ENCODE measurements at regions not wholly inside any gene's neighbourhood (a gene's known extent, or its start where the extent isn't known, plus 50 kb on each side); places are given as distances from the start of the nearest gene placed in this dataset.
"Not testable (repeated sequence)": the region's sequence is repeated elsewhere in the genome, so short reads cannot be mapped to it uniquely, and the experiment has no call there.

GRCh38 chr6:74602206-74602605 lies 603.6 kb downstream of the COL12A1 start:
- no peaks in the 10 kb centered on the region for H3K9me3 ChIP-seq (ENCODE audit: insufficient read depth, low read length)
- no peak overlapping the region for H3K9ac ChIP-seq (ENCODE audit: insufficient read length, low read depth)
- H3K36me3 ChIP-seq (ENCODE audit: insufficient read depth, insufficient read length, low read length): no peaks in the 10 kb centered on the region
- DNase-seq (ENCODE audit: low read depth, low spot score): no peak
- no peaks in the 10 kb centered on the region for H3K4me1 ChIP-seq (ENCODE audit: insufficient read depth, insufficient read length)
- no peak overlapping the region for H3K4me3 ChIP-seq (ENCODE audit: insufficient read length, low read depth)
- H3K27me3 ChIP-seq (ENCODE audit: insufficient read depth, insufficient read length): no peaks in the 10 kb centered on the region
- TF ChIP-seq ZNF274 (IDR thresholded peaks at IDR 0.05; ENCODE audit: low read depth, low read length): no peak
- no peak for TF ChIP-seq SUZ12 (IDR thresholded peaks at IDR 0.05; ENCODE audit: extremely low read depth, insufficient read depth, insufficient read length)
- no peak for TF ChIP-seq YY1 (IDR thresholded peaks at IDR 0.05; ENCODE audit: insufficient read depth, insufficient read length)

GRCh38 chr6:74598462-74599393 lies 607.1 kb downstream of the COL12A1 start:
- Histone ChIP-seq H3K4me1 (ENCODE audit: insufficient read depth, insufficient read length) (no peaks in the 10 kb centered on the region), H3K4me3 (ENCODE audit: insufficient read length, low read depth) (no peak overlapping the region), H3K36me3 (ENCODE audit: insufficient read depth, insufficient read length, low read length) (no peaks in the 10 kb centered on the region), H3K27me3 (ENCODE audit: insufficient read depth, insufficient read length) (no peaks in the 10 kb centered on the region), H3K9ac (ENCODE audit: insufficient read length, low read depth) (no peak overlapping the region), H3K9me3 (ENCODE audit: insufficient read depth, low read length) (no peaks in the 10 kb centered on the region)
- DNase-seq (ENCODE audit: low read depth, low spot score): no peak
- no peak for TF ChIP-seq YY1 (IDR thresholded peaks at IDR 0.05; ENCODE audit: insufficient read depth, insufficient read length)
- TF ChIP-seq ZNF274 (IDR thresholded peaks at IDR 0.05; ENCODE audit: low read depth, low read length): no peak
- TF ChIP-seq SUZ12 (IDR thresholded peaks at IDR 0.05; ENCODE audit: extremely low read depth, insufficient read depth, insufficient read length): no peak

- no peak for TF ChIP-seq ZNF274 (IDR thresholded peaks at IDR 0.05; ENCODE audit: low read depth, low read length)
- TF ChIP-seq SUZ12 (IDR thresholded peaks at IDR 0.05; ENCODE audit: extremely low read depth, insufficient read depth, insufficient read length): no peak
- no peak for TF ChIP-seq YY1 (IDR thresholded peaks at IDR 0.05; ENCODE audit: insufficient read depth, insufficient read length)
- DNase-seq (ENCODE audit: low read depth, low spot score): no peak
- Histone ChIP-seq H3K4me1 (ENCODE audit: insufficient read depth, insufficient read length) (no peaks in the 10 kb centered on the region), H3K4me3 (ENCODE audit: insufficient read length, low read depth) (no peak overlapping the region), H3K27me3 (ENCODE audit: insufficient read depth, insufficient read length) (no peaks in the 10 kb centered on the region), H3K9me3 (ENCODE audit: insufficient read depth, low read length) (no peaks in the 10 kb centered on the region), H3K9ac (ENCODE audit: insufficient read length, low read depth) (no peak overlapping the region), H3K36me3 (ENCODE audit: insufficient read depth, insufficient read length, low read length) (no peaks in the 10 kb centered on the region)
Measured at GRCh38 chr6:74597840-74598239, 608.0 kb downstream of the COL12A1 start.

DNA sequence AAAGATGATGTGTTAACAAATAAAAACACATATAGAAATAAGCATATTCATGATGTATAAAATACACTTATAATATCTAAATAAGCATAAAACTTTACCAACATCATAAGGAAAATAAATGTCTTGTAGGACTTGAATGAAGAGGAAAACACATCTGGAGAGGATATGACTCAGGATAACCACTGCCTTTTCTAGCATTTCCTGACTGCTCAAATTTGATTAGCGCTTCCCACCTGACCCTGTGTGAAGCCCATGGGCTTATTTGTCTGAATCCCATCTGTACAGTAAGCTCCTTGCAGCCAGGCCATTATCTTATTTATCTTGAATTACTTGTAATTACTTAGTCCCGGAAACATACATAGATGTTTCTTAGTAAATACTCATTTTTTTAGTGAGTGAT lies 608.6 kb downstream of the COL12A1 start:
- Histone ChIP-seq H3K9me3 (ENCODE audit: insufficient read depth, low read length) (no peaks in the 10 kb centered on the region), H3K27me3 (ENCODE audit: insufficient read depth, insufficient read length) (no peaks in the 10 kb centered on the region), H3K4me3 (ENCODE audit: insufficient read length, low read depth) (no peak overlapping the region), H3K36me3 (ENCODE audit: insufficient read depth, insufficient read length, low read length) (no peaks in the 10 kb centered on the region), H3K9ac (ENCODE audit: insufficient read length, low read depth) (no peak overlapping the region), H3K4me1 (ENCODE audit: insufficient read depth, insufficient read length) (no peaks in the 10 kb centered on the region)
- DNase-seq (ENCODE audit: low read depth, low spot score): no peak
- TF ChIP-seq SUZ12 (IDR thresholded peaks at IDR 0.05; ENCODE audit: extremely low read depth, insufficient read depth, insufficient read length) (no peak), YY1 (IDR thresholded peaks at IDR 0.05; ENCODE audit: insufficient read depth, insufficient read length) (no peak), ZNF274 (IDR thresholded peaks at IDR 0.05; ENCODE audit: low read depth, low read length) (no peak)

DNA sequence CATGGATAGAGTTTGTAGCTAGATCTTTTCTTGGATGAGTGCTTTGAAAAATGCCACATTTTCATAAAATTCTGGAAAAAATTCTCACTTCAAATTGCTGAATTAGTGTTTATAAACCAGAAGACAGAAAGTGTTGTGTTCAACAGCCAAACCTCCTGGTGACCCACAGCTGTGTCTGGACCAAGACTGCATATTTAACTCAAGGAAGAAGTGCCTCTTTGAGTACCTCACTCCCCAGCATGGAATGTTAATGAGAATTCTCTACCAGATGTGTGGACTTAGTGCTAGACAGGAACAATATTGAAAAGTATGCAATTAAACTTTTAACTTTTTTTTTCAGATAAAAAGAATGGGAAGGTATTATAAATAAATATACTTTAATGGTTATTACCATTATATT lies 609.3 kb downstream of the COL12A1 start:
- TF ChIP-seq ZNF274 (IDR thresholded peaks at IDR 0.05; ENCODE audit: low read depth, low read length) (no peak), SUZ12 (IDR thresholded peaks at IDR 0.05; ENCODE audit: extremely low read depth, insufficient read depth, insufficient read length) (no peak), YY1 (IDR thresholded peaks at IDR 0.05; ENCODE audit: insufficient read depth, insufficient read length) (no peak)
- Histone ChIP-seq H3K27me3 (ENCODE audit: insufficient read depth, insufficient read length) (no peaks in the 10 kb centered on the region), H3K9ac (ENCODE audit: insufficient read length, low read depth) (no peak overlapping the region), H3K4me3 (ENCODE audit: insufficient read length, low read depth) (no peak overlapping the region), H3K36me3 (ENCODE audit: insufficient read depth, insufficient read length, low read length) (no peaks in the 10 kb centered on the region), H3K9me3 (ENCODE audit: insufficient read depth, low read length) (no peaks in the 10 kb centered on the region), H3K4me1 (ENCODE audit: insufficient read depth, insufficient read length) (no peaks in the 10 kb centered on the region)
- DNase-seq (ENCODE audit: low read depth, low spot score): no peak

DNA sequence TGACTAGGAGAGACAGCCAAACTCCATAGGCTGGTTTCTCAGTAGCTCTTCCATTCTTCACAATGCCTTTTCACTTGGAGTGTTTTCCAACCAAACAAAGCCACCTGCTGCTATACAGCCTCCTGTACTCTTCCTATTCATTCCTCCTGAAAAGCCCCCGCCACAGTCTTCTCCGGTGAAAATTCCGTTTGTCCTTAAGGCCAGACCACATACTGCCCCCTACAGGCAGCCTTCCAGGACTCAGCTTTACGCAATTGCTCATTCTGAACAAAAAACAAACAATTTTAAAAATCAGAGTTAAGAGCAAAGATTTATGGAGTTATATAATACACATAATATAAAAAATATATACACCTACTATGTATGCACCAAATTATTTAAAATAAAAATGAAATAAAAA lies 611.5 kb downstream of the COL12A1 start:
- H3K36me3 ChIP-seq (ENCODE audit: insufficient read depth, insufficient read length, low read length); H3K9me3 ChIP-seq (ENCODE audit: insufficient read depth, low read length); DNase-seq (ENCODE audit: low read depth, low spot score); H3K4me1 ChIP-seq (ENCODE audit: insufficient read depth, insufficient read length); H3K4me3 ChIP-seq (ENCODE audit: insufficient read length, low read depth); H3K9ac ChIP-seq (ENCODE audit: insufficient read length, low read depth); H3K27me3 ChIP-seq (ENCODE audit: insufficient read depth, insufficient read length): not testable (repeated sequence)

DNA sequence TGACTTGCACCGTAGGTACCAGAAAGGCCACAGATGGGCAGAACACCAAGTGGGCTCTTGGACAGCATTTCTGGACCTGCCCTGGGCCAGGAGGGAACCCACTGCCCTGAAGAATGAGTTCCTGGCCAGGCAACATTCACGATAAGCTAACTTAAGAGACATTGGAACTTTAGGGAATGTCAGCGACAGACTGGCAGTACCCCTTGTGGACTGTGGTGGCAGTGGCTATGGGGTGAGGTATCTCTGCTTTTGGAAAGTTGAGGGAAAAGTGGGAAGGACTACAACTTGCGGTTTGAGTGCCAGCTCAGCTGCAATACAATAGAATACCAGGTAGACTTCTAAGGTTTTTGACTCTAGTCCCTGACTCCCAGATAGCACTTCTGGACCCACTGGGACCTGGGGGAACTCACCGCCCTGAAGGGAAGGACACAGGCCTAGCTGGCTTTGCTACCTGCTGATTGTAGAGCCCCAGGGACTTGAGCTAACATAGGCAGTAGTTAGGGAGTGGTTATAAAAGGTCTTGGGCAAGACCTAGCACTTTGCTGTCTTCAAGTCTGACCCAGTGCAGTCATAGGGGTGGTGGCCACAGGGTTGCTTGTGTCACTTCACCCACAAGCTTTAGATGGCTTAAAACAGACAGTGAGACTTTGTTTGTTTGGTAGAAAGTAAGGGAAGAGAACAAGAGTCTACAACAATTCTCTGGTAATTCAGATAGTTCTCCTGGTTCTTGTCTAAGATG lies 617.6 kb downstream of the COL12A1 start:
- H3K27me3 ChIP-seq (ENCODE audit: insufficient read depth, insufficient read length): no peaks in the 10 kb centered on the region
- no peaks in the 10 kb centered on the region for H3K4me1 ChIP-seq (ENCODE audit: insufficient read depth, insufficient read length)
- no peaks in the 10 kb centered on the region for H3K9me3 ChIP-seq (ENCODE audit: insufficient read depth, low read length)
- H3K4me3 ChIP-seq (ENCODE audit: insufficient read length, low read depth): no peak overlapping the region
- TF ChIP-seq SUZ12 (IDR thresholded peaks at IDR 0.05; ENCODE audit: extremely low read depth, insufficient read depth, insufficient read length) (no peak), ZNF274 (IDR thresholded peaks at IDR 0.05; ENCODE audit: low read depth, low read length) (no peak), YY1 (IDR thresholded peaks at IDR 0.05; ENCODE audit: insufficient read depth, insufficient read length) (no peak)
- no peak overlapping the region for H3K9ac ChIP-seq (ENCODE audit: insufficient read length, low read depth)
- no peak for DNase-seq (ENCODE audit: low read depth, low spot score)
- H3K36me3 ChIP-seq (ENCODE audit: insufficient read depth, insufficient read length, low read length): no peaks in the 10 kb centered on the region

Measured in NT2/D1 (cell line).